ENCODE measurements at regions not wholly inside any gene's neighbourhood (a gene's known extent, or its start where the extent isn't known, plus 50 kb on each side); places are given as distances from the start of the nearest gene placed in this dataset.

GRCh38 chr12:58190618-58191017, 249.3 kb downstream of the ATP23 start:
- no peak for DNase-seq (ENCODE audit: low spot score)

GRCh38 chr12:58196971-58197370, 255.6 kb downstream of the ATP23 start:
- no peak for DNase-seq (ENCODE audit: low spot score)

GRCh38 chr12:58202933-58203718, 261.8 kb downstream of the ATP23 start:
- no peak for DNase-seq (ENCODE audit: low spot score)

- no peak for DNase-seq (ENCODE audit: low spot score)
Measured at GRCh38 chr12:58204071-58204470, 262.7 kb downstream of the ATP23 start.

GRCh38 chr12:58206876-58207275, 265.5 kb downstream of the ATP23 start:
- no peak for DNase-seq (ENCODE audit: low spot score)

GRCh38 chr12:58211211-58211610, 269.8 kb downstream of the ATP23 start:
- no peak for DNase-seq (ENCODE audit: low spot score)

GRCh38 chr12:58217130-58217529, 275.8 kb downstream of the ATP23 start:
- no peak for DNase-seq (ENCODE audit: low spot score)

- no peak for DNase-seq (ENCODE audit: low spot score)
Measured at GRCh38 chr12:58224536-58225105, 283.3 kb downstream of the ATP23 start.

GRCh38 chr12:58225203-58225877, 284.0 kb downstream of the ATP23 start:
- no peak for DNase-seq (ENCODE audit: low spot score)

GRCh38 chr12:58233886-58234285, 292.5 kb downstream of the ATP23 start:
- no peak for DNase-seq (ENCODE audit: low spot score)

- no peak for DNase-seq (ENCODE audit: low spot score)
Measured at GRCh38 chr12:58238411-58238810, 297.0 kb downstream of the ATP23 start.

GRCh38 chr12:58241099-58241498, 299.7 kb downstream of the ATP23 start:
- no peak for DNase-seq (ENCODE audit: low spot score)

- DNase-seq (ENCODE audit: low spot score) = no peak
Measured at GRCh38 chr12:58242796-58243630, 301.6 kb downstream of the ATP23 start.

GRCh38 chr12:58247633-58248032, 306.3 kb downstream of the ATP23 start:
- no peak for DNase-seq (ENCODE audit: low spot score)

- no peak for DNase-seq (ENCODE audit: low spot score)
Measured at GRCh38 chr12:58248599-58248998, 307.2 kb downstream of the ATP23 start.

- DNase-seq (ENCODE audit: low spot score) = no peak
Measured at GRCh38 chr12:58249610-58250009, 308.2 kb downstream of the ATP23 start.

GRCh38 chr12:58250077-58250476, 308.7 kb downstream of the ATP23 start:
- no peak for DNase-seq (ENCODE audit: low spot score)

- DNase-seq (ENCODE audit: low spot score) = no peak
Measured at GRCh38 chr12:58252914-58253313, 311.5 kb downstream of the ATP23 start.

- no peak for DNase-seq (ENCODE audit: low spot score)
Measured at GRCh38 chr12:58253663-58254062, 312.3 kb downstream of the ATP23 start.

GRCh38 chr12:58254463-58255100, 313.2 kb downstream of the ATP23 start:
- DNase-seq (ENCODE audit: low spot score) = no peak

- DNase-seq (ENCODE audit: low spot score) = no peak
Measured at GRCh38 chr12:58262796-58263195, 321.4 kb downstream of the ATP23 start.

GRCh38 chr12:58263816-58264215, 322.4 kb downstream of the ATP23 start:
- DNase-seq (ENCODE audit: low spot score) = no peak
